ENCODE measurements at regions not wholly inside any gene's neighbourhood (a gene's known extent, or its start where the extent isn't known, plus 50 kb on each side); places are given as distances from the start of the nearest gene placed in this dataset.

DNA sequence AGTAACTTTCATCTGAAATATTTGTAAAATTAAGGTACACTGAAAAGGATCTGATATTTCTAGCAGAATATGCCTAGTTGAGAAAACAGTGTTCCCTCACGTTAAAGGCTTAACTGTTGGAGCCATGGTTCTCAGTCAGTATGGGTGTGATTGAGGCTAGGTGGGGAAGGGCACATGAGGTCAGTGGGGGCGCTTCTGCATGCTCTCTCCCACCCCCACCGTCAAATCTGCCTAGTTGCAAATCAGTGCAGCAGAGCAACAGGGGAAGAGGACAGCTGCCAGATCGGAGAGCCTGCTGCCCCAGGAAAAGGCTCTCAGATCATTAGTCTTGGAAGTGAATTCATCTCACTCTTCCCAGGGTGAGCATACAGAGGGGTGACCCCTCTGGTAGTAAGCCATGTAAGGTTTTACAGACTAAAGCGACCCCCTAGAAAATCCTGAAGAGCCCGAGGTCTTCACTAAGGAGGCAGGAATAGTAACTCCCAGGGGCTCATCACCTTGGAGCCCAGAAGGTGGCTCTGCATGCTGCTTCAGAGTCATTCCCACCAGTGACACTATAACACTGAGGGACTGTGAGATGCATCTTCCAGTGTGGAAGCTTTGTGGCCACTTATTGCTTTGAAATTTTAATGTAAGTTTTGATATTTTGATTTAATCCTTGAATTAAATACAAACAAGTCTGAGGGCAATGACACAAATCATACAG, 83.1 kb upstream of the BARHL2 start:
- 27 to 39% methylated on average over 6 of the region's 6 CpGs for WGBS, 2 donors
- intact Hi-C loops (cut with DNase I): no loop called here
- Histone ChIP-seq H3K27ac (no peak overlapping the region), H3K4me1 (no peaks in the 10 kb centered on the region), H3K4me3 (no peak overlapping the region), H3K36me3 (no peaks in the 10 kb centered on the region), H3K27me3 (no peaks in the 10 kb centered on the region), H3K9me3 (no peaks in the 10 kb centered on the region)
- TF ChIP-seq, protein P1, sequence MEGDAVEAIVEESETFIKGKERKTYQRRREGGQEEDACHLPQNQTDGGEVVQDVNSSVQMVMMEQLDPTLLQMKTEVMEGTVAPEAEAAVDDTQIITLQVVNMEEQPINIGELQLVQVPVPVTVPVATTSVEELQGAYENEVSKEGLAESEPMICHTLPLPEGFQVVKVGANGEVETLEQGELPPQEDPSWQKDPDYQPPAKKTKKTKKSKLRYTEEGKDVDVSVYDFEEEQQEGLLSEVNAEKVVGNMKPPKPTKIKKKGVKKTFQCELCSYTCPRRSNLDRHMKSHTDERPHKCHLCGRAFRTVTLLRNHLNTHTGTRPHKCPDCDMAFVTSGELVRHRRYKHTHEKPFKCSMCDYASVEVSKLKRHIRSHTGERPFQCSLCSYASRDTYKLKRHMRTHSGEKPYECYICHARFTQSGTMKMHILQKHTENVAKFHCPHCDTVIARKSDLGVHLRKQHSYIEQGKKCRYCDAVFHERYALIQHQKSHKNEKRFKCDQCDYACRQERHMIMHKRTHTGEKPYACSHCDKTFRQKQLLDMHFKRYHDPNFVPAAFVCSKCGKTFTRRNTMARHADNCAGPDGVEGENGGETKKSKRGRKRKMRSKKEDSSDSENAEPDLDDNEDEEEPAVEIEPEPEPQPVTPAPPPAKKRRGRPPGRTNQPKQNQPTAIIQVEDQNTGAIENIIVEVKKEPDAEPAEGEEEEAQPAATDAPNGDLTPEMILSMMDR (IDR thresholded peaks at IDR 0.05): no peak
- TF ChIP-seq EP300 (IDR thresholded peaks at IDR 0.05): no peak
- TF ChIP-seq POLR2AphosphoS5 (IDR thresholded peaks at IDR 0.05): no peak
- TF ChIP-seq POLR2A (IDR thresholded peaks at IDR 0.05): no peak
- no peak for DNase-seq

DNA sequence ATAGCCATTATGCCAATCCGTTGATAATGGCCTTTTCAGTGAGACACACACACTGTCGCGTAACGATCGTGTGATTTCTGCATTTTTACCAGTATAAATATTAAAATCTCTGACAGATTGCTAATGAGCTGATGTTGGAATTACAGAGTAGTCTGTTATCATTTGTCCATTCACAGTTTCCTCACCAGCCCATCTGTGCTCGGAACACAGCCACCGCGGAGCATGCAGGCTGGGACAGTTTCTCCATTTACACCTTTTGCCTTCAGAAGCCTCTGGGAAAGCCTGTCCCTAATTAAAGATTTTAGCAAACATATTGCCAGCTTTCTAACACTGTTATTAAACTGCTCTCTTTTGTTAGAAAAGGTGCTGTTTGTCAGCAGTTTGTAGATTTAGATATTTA, 82.2 kb upstream of the BARHL2 start:
- Histone ChIP-seq H3K27me3 (no peaks in the 10 kb centered on the region), H3K36me3 (no peaks in the 10 kb centered on the region), H3K4me1 (no peaks in the 10 kb centered on the region), H3K27ac (no peak overlapping the region), H3K4me3 (no peak overlapping the region), H3K9me3 (no peaks in the 10 kb centered on the region)
- intact Hi-C loops (cut with DNase I): no loop called here
- DNase-seq: no peak
- 89 to 94% methylated on average over 8 of the region's 8 CpGs for WGBS, 2 donors
- TF ChIP-seq EP300 (IDR thresholded peaks at IDR 0.05) (no peak), POLR2A (IDR thresholded peaks at IDR 0.05) (no peak), POLR2AphosphoS5 (IDR thresholded peaks at IDR 0.05) (no peak)
- TF ChIP-seq, protein P1 (IDR thresholded peaks at IDR 0.05): no peak

DNA sequence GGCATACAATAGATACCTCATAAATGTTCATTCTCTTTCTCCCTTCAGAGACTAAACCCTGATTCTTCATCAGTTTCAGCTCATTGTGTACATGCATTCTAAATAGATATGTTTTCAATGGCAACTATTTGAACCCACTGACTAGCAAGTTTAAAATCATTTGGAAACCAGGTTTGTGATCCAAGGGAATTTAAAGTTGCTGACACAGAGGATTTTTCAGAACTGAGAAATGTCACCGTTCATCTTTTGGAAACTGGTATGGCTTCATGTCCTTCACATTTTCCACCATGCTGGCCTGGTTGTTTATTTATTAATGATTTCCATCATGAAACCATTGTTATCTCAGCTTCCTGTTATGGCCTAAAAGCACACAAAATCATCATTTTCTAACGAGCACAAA, 81.8 kb upstream of the BARHL2 start:
- H3K27me3 ChIP-seq: no peaks in the 10 kb centered on the region
- WGBS, 2 donors: 68 to 76% methylated on average over 2 of the region's 2 CpGs
- no peak overlapping the region for H3K27ac ChIP-seq
- DNase-seq: no peak
- no peak overlapping the region for H3K4me3 ChIP-seq
- no peaks in the 10 kb centered on the region for H3K9me3 ChIP-seq
- no peaks in the 10 kb centered on the region for H3K36me3 ChIP-seq
- no peaks in the 10 kb centered on the region for H3K4me1 ChIP-seq
- TF ChIP-seq POLR2A (IDR thresholded peaks at IDR 0.05) (no peak), EP300 (IDR thresholded peaks at IDR 0.05) (no peak), POLR2AphosphoS5 (IDR thresholded peaks at IDR 0.05) (no peak)
- TF ChIP-seq, protein P1 (IDR thresholded peaks at IDR 0.05): no peak
- intact Hi-C loops (cut with DNase I): no loop called here

DNA sequence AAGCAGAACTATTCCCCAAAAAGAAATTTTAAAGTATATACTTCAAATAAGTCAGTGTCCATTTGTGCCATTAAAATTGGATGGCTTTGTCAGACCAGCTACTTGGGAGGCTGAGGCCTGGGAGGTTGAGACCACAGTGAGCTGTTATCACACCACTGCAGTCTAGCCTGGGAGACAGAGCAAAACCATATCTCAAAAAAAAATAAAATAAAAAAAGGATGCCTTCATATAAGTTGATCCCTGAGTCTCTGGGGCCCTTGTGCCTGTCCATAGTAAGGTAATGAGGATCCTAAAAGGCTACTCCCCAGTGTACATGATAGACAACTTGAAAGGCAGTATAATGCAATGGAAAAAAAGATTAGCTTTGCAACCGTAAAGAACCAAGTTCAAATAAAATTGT, 81.2 kb upstream of the BARHL2 start:
- intact Hi-C loops (cut with DNase I): no loop called here
- TF ChIP-seq POLR2AphosphoS5 (IDR thresholded peaks at IDR 0.05) (no peak), EP300 (IDR thresholded peaks at IDR 0.05) (no peak), POLR2A (IDR thresholded peaks at IDR 0.05) (no peak)
- TF ChIP-seq, protein P1 (IDR thresholded peaks at IDR 0.05): no peak
- DNase-seq: no peak

DNA sequence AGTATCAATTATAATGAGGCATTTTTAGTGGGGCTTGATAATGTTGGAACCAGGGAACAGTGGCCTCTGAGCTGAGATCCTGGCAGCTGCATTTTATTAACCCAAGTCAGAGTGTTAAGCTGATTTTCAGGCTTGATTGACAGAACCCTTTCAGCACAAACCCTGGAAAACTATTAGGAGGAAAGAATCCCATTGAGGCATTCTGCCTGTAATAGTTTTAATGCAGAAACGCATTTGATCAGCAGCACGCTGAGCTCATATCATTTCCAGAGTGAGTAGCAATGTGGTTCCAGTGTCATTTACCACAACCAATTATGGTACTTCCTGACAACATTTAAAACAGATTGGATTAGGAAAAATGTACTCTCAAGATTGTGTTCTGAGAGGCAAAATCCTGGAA, 78.3 kb upstream of the BARHL2 start:
- no peaks in the 10 kb centered on the region for H3K4me1 ChIP-seq
- no peaks in the 10 kb centered on the region for H3K36me3 ChIP-seq
- WGBS, 2 donors: 85 to 91% methylated on average over 2 of the region's 2 CpGs
- no peak overlapping the region for H3K27ac ChIP-seq
- intact Hi-C loops (cut with DNase I): no loop called here
- no peak for TF ChIP-seq POLR2AphosphoS5 (IDR thresholded peaks at IDR 0.05)
- no peak for TF ChIP-seq POLR2A (IDR thresholded peaks at IDR 0.05)
- TF ChIP-seq, protein P1 (IDR thresholded peaks at IDR 0.05): no peak
- no peak for TF ChIP-seq EP300 (IDR thresholded peaks at IDR 0.05)
- no peaks in the 10 kb centered on the region for H3K27me3 ChIP-seq
- no peak overlapping the region for H3K4me3 ChIP-seq
- no peak for DNase-seq
- peaks cover 0 to 3% (median 0%) of the 10 kb centered on the region in 4 donors for H3K9me3 ChIP-seq

More for the DNA sequence above, 81.2 kb upstream of the BARHL2 start:
- no peaks in the 10 kb centered on the region for H3K27me3 ChIP-seq
- no peaks in the 10 kb centered on the region for H3K36me3 ChIP-seq
- H3K27ac ChIP-seq: no peak overlapping the region
- H3K4me3 ChIP-seq: no peak overlapping the region
- no peaks in the 10 kb centered on the region for H3K9me3 ChIP-seq
- WGBS, 2 donors: 81 to 85% methylated on average over 1 of the region's 1 CpG
- H3K4me1 ChIP-seq: no peaks in the 10 kb centered on the region
